HepG2 (cell line): ENCODE measurements at regions not wholly inside any gene's neighbourhood (a gene's known extent, or its start where the extent isn't known, plus 50 kb on each side); places are given as distances from the start of the nearest gene placed in this dataset.

Experiments used
- CREB1 ChIP-seq, 2 experiments: fragments of 450-650 bp in 1 of 2; IDR thresholded peaks; 2 replicates each; pipeline ENCODE4 v1.6.1; 2016 to 2017; ENCODE audit warnings: control low read depth in 1 of 2, mild to moderate bottlenecking in 1 of 2, missing compliant biosample characterization in 1 of 2, missing genetic modification characterization in 1 of 2
- CTCF ChIP-seq: sonication (generic); formaldehyde crosslinking; IDR thresholded peaks from 2 replicates; pipeline ENCODE4 v1.5.0; 2020; ENCODE audit warnings: mild to moderate bottlenecking, missing genetic modification reagents, moderate library complexity
- HNRNPUL1 ChIP-seq: fragments of 200-400 bp; formaldehyde crosslinking; IDR thresholded peaks from 2 replicates; pipeline ENCODE4 v1.6.1; 2017; ENCODE audit warnings: low read depth, mild to moderate bottlenecking, low read length, moderate library complexity
- SRF ChIP-seq: IDR thresholded peaks from 2 replicates; pipeline ENCODE4 v1.6.1; 2011; ENCODE audit warnings: mild to moderate bottlenecking, low read depth, low read length, moderate library complexity
- ZNF614 ChIP-seq: IDR thresholded peaks from 2 replicates; pipeline ENCODE4 v1.6.1; 2018; ENCODE audit warnings: missing biosample characterization, missing genetic modification reagents, inconsistent platforms, borderline replicate concordance

GRCh38 chr4:52290466-52290865 lies 239.4 kb downstream of the SPATA18 start:
- TF ChIP-seq ZNF614 (CRISPR knock-in tag) (no peak), CTCF (CRISPR knock-in tag) (no peak), CREB1 (IDR thresholded peaks at IDR 0.05) (no peak), CREB1 (CRISPR knock-in tag; IDR thresholded peaks at IDR 0.05) (no peak), HNRNPUL1 (no peak), SRF (no peak)
